GM21515 (cell line): ENCODE measurements at regions not wholly inside any gene's neighbourhood (a gene's known extent, or its start where the extent isn't known, plus 50 kb on each side); places are given as distances from the start of the nearest gene placed in this dataset.

Experiments used
- ATAC-seq: cut with Tn5 transposase; IDR thresholded peaks from one replicate; pipeline ENCODE4 v1.9.1; 2021; ENCODE audit not compliant: unreplicated experiment

DNA sequence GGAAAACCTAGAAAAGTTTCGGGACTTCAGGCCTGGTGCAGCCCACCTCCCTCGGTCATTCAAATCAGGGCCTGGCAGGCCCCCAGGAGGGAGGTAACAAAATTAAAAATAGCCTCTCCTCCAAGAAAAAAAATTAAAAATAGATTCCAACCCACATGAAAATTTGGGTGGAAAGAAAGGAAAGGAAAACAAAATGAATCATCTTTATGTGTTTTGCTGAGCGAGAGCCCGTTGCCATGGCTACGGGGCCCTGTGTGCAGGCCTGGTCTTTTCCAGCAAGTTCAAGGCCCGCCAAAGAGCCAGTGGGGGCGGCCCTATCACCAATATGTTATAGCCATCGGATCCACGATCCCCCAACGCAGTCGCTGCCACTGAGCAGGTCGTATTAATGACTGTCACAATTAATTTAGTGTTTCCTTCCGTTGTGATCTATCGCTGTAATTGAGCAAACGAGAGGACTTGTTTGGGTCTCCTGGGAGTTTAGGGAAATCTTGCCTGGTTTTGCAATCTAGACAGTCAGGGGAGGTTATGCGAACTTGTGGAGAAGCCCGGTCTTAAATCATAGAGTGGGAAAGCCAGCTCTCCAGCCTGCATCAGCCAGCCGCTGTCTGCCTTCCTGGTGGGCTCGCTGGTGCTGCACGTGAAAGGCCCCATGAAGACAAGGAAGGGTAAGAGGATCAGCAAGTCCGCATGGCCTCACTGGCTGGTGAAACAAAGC, 452.4 kb downstream of the BCOR start:
- no peak for ATAC-seq

DNA sequence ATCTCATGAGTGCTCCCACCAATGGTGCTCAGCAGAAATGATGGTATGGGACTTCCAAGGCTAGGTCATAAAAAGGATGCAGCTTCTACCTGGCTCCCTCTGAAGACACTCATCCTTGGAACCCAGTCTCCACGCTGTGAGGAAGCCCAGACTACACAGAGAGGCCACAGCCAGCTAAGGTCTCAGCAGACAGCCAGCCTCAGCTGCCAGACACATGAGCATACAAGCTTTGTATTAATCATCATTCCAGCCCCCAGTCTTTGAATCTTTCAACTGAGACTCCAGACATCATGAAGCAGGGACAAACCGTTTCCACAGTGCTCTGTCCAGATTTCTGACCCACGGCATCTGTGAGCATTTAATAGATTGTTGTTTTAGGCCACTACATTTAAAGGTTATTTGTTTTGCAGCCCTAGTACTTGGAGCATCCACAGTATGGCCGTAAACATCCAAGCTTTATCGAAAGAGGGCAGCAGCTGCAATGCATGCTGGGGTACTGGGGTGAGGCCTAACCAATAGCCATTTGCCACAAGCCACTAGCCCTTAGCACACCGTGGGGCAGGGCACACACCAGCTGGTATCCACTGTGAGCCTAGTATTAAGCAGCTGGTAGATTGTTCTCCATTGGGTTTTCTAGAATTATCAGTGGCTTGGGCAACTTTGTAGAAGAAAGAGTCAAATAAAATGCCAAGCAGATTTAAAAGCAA, 449.1 kb downstream of the BCOR start:
- no peak for ATAC-seq

DNA sequence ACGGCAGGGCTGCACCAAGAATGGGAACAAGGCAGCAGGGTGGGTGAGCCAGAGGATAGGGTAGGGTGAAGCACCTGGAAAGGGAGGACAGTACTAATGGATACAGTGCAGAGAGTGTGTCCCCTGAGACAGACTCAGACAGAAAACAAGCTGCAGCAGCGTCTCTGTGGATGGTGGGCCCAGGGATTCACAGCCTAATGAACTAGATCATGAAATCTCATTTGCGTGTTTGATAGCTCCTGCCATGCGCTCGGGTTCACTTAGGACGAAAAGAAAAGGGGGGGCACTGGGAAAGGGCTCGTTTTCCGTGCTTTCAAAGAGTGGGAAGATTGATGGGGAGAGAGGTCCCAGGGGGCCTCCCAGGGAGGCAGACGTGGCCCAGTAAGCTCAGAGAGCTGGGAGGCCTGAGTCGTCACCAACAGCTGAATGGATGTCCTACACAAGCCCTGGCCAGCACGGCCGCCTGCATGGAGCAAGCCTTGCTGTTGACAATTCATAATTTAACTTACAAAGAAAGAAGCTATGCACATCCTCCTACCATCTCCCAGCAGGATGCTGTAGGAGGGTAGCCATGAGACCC, 446.9 kb downstream of the BCOR start:
- ATAC-seq: no peak

DNA sequence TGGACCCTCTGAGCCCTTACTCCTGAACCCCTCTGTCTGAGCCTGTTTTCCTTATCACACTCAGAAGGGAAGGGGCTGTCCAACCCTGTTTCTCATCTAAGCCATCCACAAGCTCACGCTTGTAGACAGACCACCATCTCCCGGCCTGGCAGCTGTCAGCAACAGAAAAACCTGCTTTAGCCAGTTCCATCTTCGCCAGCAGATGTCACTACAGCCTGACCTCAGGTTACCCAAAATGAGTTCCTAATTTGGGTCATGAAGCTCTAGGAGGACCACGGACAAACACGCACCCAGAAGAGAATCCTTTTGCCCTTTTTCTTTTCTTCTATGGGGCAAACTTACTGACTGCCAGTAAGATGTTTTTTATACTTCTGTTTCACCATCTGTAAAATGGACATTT, 445.4 kb downstream of the BCOR start:
- ATAC-seq: no peak

DNA sequence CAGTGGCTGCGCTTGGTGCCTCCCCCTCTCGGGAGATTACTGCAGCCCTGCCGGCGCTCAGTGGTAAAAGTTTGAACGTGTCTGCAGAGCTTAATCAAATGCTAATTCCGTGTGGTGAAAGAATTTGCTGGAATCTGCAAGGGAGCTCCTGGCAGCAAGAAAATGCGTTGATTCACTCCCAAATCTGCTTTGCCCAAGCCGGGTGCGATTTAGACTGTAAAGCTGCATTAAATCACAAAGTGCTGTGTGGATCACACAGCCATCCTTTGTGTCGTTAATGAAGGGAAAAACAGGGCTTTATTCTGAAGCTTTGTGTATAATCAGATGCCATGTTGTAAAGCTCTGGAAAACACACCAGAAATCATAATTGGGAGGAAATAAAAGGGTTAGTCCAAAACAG, 444.1 kb downstream of the BCOR start:
- ATAC-seq: no peak

DNA sequence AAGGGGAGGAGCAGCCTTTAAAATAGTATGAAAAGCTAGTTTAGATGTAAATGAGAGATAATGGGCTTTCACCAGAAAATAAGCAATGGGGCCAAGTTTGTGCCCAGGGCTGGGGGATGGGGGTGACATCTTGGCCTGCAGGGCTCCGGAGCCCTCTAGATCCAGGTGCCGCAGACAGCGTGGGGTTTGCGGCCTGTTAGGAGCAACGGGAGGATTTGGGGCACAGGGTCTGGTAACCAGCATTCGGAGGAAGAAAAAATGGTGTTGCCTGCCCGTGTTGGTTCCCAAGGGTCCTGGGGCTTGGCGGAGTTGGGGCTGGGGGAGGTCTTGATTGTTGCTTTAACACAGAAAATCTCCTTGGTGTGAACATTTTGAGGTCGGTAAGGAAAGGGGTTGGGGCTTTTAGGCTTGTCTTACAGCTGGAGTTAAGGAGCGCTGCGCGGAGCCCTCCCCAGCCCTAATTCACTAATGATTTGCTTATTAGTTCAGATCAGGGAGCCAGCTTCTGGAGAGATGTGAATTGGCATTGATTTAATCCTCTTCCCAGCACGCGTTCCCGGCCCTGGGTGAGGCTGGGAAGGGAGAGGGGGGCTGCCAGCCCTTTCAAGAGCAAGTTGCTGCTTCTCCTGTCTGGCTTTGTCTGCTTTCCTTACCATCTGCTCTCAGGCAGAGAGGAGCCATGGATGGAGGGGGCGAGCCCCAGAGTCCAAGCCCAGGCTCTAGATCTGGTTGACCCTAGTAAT, 443.4 kb downstream of the BCOR start:
- ATAC-seq: no peak

DNA sequence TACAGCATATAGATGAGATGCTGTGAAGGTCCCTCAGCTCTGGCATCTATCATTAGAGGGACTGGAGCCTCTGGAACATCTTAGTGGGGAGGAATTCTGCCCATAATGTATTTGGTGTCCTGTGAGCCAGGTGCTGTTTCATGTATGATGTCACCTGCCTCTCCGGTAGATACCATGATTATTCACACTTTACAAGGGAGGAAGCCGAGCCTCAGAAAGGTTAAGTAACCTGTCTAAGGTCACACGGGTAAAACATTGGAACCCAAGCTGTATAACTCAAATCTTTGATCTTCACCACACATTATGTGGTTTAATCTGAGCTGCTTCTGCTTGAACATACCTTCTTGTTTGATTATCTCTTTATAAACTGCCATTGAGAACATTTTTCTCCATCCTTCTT, 442.8 kb downstream of the BCOR start:
- ATAC-seq: no peak

DNA sequence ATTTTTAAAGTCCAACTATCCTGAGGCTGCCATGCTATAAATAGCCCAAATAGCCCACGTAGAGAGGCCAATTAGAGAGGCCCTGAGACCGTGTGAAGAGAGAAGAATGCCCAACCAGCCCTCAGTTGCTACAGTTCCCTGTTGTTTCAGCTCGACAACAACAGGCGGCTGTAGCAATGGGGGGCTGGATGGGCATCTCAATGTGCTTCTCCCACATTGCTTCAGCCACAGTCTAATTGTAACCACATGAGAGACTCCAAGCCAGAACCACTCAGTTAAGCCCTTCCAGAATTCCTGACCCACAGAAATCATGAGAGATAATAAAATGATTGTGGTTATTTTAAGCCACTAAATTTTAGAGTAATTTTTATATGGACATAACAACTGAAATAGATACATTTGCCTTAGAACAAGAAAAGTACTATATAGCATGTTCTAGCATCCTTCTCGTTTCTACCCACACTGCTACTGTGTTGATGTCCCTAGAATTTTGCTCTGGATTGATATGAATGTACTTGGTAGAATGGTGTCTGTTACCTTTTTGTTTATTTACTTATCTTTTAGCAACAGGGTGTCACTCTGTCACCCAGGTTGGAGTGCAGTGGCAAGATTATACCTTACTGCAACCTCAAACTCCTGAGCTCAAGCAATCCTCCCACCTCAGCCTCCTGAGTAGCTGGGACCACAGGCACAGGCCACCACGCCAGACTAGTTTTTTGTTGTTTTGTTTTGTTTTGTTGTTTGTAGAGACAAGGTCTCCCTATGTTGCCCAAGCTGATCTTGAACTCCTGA, 436.4 kb downstream of the BCOR start:
- ATAC-seq: no peak

DNA sequence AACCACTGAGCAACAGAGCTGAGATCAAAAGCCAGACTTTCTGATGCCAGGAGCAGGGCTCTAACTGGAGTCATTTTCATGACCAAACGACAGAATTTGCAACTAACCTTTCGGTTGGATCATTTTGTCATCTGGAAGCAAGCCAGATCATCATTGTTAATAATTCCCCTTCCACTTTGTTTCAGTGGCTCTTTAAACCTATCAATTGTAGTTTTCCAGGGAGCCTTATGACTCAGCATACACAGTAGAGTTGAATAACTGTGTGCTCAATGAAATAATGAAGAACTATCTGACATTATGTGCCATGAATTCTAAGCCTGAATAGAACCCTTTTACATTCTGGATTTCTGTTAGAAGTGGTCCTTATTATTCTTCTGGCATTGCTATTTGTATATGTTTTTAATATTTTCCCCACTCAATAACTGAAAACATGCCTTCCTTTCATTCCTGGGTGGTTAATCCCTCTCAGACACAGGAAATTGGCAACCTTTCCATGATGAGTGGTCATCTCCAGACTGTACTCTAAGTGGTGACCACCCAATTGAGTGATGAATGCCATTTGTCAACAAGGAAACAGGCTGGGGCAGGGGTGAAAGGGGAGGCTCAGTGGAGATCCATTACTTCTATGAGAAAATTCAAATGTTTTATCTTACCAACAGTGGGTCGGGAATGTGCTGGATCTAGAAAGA, 431.8 kb downstream of the BCOR start:
- no peak for ATAC-seq

DNA sequence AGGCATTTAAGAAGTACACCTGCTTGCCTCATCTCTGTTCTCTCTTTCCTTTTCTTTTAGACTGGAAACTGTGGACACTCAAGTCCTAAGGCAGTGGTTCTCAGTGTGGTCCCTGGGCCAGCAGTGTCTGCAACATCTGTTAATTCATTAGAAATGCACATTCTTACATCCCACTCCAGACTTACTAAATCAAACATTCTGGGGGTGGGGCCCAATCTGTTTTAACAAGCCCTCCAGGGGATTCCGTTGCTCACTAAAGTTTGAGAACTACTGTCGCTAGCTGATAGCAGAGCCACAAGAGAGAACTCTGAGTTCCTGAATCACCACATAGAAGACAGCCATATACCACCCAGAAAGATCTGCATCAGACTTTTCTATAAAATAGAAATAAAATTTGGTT, 430.6 kb downstream of the BCOR start:
- no peak for ATAC-seq

DNA sequence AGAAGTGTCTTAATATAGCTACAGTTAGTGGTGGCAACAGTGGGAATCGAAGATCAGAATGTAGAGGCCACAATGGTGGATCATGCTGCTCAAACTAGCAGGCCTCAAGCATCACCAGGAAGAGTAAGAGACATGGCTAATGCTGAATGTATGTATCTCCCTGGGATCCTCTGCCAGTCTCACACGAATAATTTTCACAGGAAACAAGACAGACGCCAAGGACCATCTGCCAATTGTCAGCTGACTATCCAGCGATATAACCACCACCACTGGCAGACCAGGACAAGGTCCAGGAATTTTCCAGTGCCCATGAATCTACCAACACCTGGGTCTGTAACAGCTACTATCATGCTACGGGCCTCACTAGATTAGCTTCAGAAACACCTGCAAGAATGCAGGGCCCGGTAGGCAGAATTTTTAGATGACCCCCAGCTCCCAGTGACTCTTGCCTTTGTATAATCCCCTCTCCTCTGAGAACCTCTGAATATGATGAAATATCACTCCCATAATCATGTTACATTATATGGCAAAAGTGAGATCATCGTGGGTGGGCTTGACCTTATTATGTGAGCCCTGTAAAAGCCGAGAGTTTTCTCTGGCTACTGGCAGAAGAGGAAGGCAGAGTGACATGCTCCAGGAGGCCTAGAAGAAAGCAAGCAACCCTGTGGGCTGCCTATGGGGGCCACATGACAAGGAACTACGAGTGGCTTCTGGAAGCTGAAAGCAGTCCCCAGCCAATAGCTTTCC, 429.8 kb downstream of the BCOR start:
- ATAC-seq: no peak

DNA sequence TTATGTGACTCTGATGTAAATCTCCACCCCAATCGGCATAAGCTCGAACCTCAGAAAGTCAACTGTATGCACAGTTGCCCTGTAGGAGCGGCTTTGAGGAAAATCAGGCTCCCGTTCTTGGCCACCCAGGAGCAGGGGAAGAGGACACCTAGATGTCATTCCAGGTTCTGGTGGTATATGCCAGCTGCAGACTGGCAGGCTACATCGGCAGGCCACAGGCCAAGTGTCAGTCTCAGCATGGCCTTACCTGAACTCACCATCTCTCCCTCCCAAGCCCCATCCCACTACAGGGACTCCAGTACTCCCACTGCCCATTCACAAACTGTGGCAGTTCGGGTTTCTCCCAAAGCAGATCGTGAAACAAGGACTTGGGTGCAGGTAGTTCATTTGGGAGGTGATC, 428.1 kb downstream of the BCOR start:
- no peak for ATAC-seq

DNA sequence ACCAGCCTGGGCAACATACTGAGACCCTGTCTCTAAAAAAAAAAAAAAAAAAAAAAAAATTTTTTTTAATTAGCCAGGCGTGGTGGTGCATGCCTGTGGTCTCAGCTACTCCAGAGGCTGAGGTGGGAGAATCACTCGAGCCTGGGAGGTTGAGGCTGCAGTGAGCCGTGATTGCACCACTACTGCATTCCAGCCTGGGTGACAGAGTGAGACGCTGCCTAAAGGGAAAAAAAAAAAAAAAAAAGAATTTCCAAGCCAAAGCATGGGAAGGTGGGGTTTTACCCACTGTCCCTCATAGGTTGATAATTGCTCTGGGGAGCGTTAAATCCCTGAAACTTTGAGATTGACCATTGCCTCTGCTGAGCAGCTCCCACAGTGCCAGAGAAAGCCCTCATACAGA, 427.5 kb downstream of the BCOR start:
- no peak for ATAC-seq

DNA sequence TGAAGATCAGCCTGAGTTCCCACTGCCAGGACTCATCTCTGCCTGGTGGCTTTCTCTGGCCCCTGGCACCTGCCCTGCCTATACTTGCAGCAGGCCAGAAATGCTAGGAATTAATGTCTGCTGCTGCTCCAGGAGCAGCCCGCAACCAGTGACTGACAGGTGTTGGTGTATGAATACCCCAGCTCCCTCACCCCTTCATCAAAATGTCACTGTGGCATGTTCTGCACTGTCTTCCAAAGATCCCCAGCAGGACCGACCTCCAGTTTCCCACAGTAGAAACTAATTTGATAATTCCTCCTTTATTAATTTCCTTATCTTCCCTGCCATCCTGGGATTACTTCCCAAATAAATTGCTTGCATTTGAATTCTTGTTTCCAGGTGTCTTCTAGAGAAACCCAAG, 425.4 kb downstream of the BCOR start:
- ATAC-seq: no peak

DNA sequence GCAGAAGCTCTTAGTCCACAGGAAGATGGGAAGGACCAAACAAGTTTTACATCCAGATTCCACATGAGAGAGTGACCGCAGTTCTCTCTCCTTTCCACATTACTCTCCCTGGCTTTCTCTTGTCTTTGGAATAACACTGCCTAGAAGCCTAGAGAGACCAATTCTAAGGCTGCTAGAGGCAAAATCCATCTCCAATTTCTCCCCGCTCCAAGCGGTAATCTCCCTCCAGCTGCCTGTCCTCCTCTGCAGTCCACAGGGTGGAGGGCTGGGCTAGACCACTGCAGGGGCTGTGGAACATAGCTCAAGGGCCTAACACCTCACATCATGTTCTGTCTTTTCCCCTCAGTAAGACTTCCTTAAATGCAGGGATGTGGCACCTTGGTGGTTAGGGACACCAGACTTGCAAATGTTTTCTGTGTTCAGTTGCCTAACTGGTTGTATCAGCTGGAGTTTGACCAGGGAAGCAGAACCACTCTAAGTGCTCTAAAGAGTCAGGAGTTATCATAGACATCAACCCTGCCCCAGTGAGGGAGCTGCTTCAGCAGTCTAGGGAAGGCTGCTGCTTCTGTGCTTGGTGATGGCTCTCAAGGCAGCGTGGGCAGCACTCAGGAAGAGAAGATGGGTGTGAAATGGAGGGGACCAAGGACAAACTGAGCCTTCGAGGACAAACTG, 423.1 kb downstream of the BCOR start:
- ATAC-seq: no peak

DNA sequence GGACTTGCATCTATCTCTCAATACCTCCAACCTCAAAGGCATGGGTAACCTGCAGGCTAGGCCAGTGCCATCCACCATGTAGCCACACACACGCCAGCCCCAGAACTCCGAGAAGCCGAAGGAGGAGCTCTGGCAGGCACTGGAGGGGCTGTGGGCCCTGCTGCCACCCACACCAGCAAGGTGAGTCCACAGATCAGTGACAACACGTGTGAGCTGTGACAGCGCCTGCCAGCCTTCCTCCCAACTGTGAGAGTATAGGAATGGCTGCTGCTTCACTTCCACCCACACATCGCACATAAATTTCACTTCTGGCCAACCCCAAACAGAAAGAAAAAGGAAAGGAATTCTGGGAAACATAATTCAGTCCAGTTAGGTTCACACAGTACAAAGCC, 422.6 kb downstream of the BCOR start:
- no peak for ATAC-seq

DNA sequence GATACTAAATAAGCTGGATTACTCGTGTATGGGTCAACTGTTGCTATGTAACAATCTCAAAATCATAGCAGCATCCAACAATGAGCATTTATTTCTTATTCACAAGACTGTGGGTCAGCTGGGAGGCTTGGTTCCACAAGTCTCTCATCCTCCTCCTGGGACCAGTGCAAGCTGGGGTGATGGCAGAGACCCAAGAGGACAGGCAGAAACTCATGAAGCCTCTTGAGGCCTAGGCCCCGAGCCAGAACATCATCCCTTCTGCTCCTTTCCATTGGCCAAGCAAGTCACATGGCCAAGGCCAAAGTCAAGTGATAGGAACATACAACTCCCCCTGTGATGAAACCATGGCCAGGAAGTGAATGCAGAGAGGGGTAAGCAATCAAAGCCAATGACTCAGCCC, 422.1 kb downstream of the BCOR start:
- no peak for ATAC-seq

DNA sequence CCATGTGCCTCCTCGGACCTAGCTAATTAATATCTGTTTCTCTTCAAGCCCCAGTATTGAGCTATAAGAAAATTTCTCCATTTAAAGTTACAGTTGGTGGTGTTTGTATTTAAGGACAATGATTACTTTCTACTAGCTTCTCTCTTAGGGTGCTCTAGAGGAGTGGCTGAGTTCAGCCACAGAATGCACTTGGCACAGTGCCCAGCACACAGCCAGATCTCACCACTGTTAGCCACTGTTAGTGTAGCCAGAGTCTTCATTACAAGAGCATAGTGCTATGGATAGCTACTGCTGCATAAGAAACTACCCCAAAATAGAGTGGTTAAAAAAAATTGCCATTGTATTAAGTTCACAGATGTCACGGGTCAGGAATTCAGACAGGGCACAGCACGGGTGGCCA, 421.3 kb downstream of the BCOR start:
- ATAC-seq: no peak

DNA sequence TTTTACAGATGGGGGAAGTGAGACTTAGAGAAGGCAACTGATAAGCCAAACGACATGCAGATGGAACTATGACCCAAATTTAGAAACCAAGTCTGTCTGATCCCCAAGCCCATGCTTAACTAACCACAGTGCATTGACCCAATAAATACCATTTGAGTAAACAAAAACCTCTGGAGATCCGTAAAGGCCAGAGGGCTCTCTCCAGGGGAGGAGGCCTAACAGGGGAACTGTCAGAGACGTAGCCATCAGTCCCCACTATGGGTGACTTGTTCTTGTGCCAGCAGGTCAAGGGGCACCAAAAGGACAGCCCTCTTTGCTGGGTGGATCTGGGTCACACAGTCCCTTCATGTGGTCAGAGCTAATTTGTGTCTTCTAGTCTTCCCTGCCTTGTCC, 420.2 kb downstream of the BCOR start:
- ATAC-seq: no peak
